Ascending aorta (tissue), 2 donors: ENCODE measurements at regions not wholly inside any gene's neighbourhood (a gene's known extent, or its start where the extent isn't known, plus 50 kb on each side); places are given as distances from the start of the nearest gene placed in this dataset.

Source experiments
- DNase-seq, 2 donors: peaks; one replicate each; pipeline ENCODE4 v3.0.0-alpha.2; 2019; ENCODE audit warnings: low spot score in 2 of 2
- H3K27ac ChIP-seq, 2 donors: fragments of 200-600 bp; sonication (generic); one replicate each; pipeline ENCODE4 v1.5.1; 2016 to 2017; ENCODE audit warnings: mild to moderate bottlenecking in 1 of 2
- H3K27me3 ChIP-seq: fragments of 200-600 bp; sonication (generic); one replicate; pipeline ENCODE4 v1.5.1; 2017
- H3K36me3 ChIP-seq, 2 donors: fragments of 200-600 bp; sonication (generic); one replicate each; pipeline ENCODE4 v1.5.1; 2016
- H3K4me1 ChIP-seq, 2 donors: fragments of 200-600 bp; sonication (generic); one replicate each; pipeline ENCODE4 v1.5.1; 2016 to 2017; ENCODE audit warnings: mild to moderate bottlenecking in 1 of 2
- H3K4me3 ChIP-seq, 2 donors: fragments of 200-600 bp; sonication (generic); one replicate each; pipeline ENCODE4 v1.5.1; 2016 to 2017; ENCODE audit warnings: mild to moderate bottlenecking in 1 of 2
- H3K9me3 ChIP-seq, 2 donors: fragments of 200-600 bp; sonication (generic); one replicate each; pipeline ENCODE4 v1.5.1; 2016
- CTCF ChIP-seq, 3 experiments: fragments of 200-600 bp in 2 of 3; fragments of 450-650 bp in 1 of 3; sonication (generic) in 2 of 3; IDR thresholded peaks; one replicate each; pipeline ENCODE4 v1.5.1; 2016 to 2019; ENCODE audit warnings: antibody characterized with exemption in 3 of 3, mild to moderate bottlenecking in 1 of 3, moderate library complexity in 1 of 3
- intact Hi-C: fragments of 100-400 bp; cut with DNase I; formaldehyde crosslinking; loops from one replicate; pipeline ENCODE4 v1.15.1; 2023

GRCh38 chr6:45783716-45784115, 231.9 kb downstream of the CLIC5 start:
- Histone ChIP-seq H3K27ac (no peak overlapping the region), H3K4me3 (no peak overlapping the region), H3K9me3 (no peaks in the 10 kb centered on the region), H3K4me1 (no peaks in the 10 kb centered on the region), H3K36me3 (no peaks in the 10 kb centered on the region), H3K27me3 (no peaks in the 10 kb centered on the region)
- intact Hi-C loops, result no loop called here
- no peak for DNase-seq
- no peak for TF ChIP-seq CTCF (IDR thresholded peaks at IDR 0.05)

GRCh38 chr6:45781890-45782289, 233.8 kb downstream of the CLIC5 start:
- H3K9me3 ChIP-seq, result no peaks in the 10 kb centered on the region
- H3K27ac ChIP-seq, result no peak overlapping the region
- no peak for DNase-seq
- TF ChIP-seq CTCF (IDR thresholded peaks at IDR 0.05), result no peak
- H3K27me3 ChIP-seq, result no peaks in the 10 kb centered on the region
- intact Hi-C loops, result no loop called here
- H3K4me1 ChIP-seq, result no peaks in the 10 kb centered on the region
- H3K36me3 ChIP-seq, result no peaks in the 10 kb centered on the region
- H3K4me3 ChIP-seq, result no peak overlapping the region

- no peak for TF ChIP-seq CTCF (IDR thresholded peaks at IDR 0.05)
- Histone ChIP-seq H3K36me3 (no peaks in the 10 kb centered on the region), H3K27me3 (no peaks in the 10 kb centered on the region), H3K4me1 (no peaks in the 10 kb centered on the region), H3K9me3 (no peaks in the 10 kb centered on the region), H3K4me3 (no peak overlapping the region), H3K27ac (no peak overlapping the region)
- no peak for DNase-seq
- intact Hi-C loops, result no loop called here
Measured at GRCh38 chr6:45780523-45780922, 235.1 kb downstream of the CLIC5 start.

- no peaks in the 10 kb centered on the region for H3K36me3 ChIP-seq
- H3K27me3 ChIP-seq, result no peaks in the 10 kb centered on the region
- intact Hi-C loops, result no loop called here
- no peak overlapping the region for H3K27ac ChIP-seq
- TF ChIP-seq CTCF (IDR thresholded peaks at IDR 0.05), result no peak
- H3K9me3 ChIP-seq, result no peaks in the 10 kb centered on the region
- DNase-seq, result no peak
- no peaks in the 10 kb centered on the region for H3K4me1 ChIP-seq
- no peak overlapping the region for H3K4me3 ChIP-seq
Measured at GRCh38 chr6:45775026-45775697, 240.5 kb downstream of the CLIC5 start.

- Histone ChIP-seq H3K4me3 (no peak overlapping the region), H3K4me1 (no peaks in the 10 kb centered on the region), H3K9me3 (no peaks in the 10 kb centered on the region), H3K27ac (no peak overlapping the region), H3K36me3 (no peaks in the 10 kb centered on the region), H3K27me3 (no peaks in the 10 kb centered on the region)
- DNase-seq, result no peak
- TF ChIP-seq CTCF (IDR thresholded peaks at IDR 0.05), result no peak
- intact Hi-C loops, result no loop called here
Measured at GRCh38 chr6:45773906-45774305, 241.8 kb downstream of the CLIC5 start.
